NCI-H748 treated with DMSO at 0.1 percent for 48 hours (cell line): ENCODE measurements at regions not wholly inside any gene's neighbourhood (a gene's known extent, or its start where the extent isn't known, plus 50 kb on each side); places are given as distances from the start of the nearest gene placed in this dataset.
"Not testable (repeated sequence)": the region's sequence is repeated elsewhere in the genome, so short reads cannot be mapped to it uniquely, and the experiment has no call there.

Experiments
- DNase-seq: peaks from one replicate; lab custom pipeline; 2025; lab: John Stamatoyannopoulos, UW

DNA sequence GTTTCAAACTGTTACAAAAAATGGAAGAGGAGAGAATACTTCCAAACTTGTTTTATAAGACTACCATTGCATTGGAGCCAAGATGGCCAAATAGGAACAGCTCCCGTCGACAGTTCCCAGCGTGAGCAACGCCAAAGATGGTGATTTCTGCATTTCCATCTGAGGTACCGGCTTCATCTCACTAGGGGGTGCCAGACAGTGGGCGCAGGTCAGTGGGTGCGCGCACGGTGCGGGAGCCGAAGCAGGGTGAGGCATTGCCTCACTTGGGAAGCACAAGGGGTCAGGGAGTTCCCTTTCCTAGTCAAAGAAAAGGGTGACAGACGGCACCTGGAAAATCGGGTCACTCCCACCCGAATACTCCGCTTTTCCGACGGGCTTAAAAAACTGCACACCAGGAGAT, 149.7 kb upstream of the POF1B start:
- not testable (repeated sequence) for DNase-seq

DNA sequence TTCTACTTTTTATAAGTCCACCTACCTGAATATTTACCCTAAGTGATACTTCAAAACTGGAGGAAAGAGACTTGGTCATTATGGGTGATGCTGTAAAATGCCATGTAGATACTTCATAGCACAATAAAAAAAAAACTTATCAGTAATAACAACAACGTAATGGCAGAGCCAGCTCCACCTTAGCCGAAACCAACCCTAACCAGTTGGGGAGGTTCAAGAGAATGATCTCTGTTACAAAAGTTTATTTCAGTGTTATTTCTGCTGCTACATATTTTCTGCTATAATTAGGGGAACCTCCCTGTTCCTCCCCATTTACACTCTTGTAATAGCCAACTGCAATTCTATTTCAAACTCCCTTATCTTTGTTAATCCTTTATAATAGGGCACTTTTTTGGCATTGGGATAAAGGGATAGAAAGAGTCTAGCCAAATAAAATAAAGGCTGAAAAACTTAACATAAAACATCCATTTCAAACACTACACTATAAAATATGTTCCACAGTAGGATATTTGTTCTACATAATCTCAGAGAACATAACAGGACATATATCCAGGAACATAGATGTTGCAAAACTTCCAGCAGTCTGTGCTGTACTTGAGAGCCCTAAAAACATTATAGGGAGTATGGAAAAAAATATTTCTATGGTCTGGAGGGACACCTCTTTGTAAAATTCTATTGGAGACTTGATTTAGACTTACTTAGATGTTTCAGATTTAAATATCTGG, 138.7 kb upstream of the POF1B start:
- DNase-seq = no peak

DNA sequence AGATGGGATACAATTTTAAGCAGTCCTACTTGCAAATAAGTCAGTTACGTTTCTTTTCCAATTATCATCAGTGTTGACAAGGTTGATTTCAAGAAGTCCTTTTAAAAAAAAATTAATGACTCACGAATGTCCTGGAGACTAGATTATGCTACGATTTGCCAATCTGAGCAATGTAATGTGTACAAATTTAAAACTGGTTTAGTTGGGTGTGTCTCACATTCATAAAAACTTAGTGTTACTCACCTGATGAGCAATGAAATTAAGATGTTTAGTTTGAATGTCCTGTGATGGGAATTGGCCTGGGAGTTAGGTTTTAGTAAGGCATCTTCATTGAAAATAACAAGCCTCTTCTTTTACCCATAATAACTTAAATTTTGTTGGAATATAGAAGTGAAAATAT, 136.7 kb upstream of the POF1B start:
- DNase-seq = no peak

DNA sequence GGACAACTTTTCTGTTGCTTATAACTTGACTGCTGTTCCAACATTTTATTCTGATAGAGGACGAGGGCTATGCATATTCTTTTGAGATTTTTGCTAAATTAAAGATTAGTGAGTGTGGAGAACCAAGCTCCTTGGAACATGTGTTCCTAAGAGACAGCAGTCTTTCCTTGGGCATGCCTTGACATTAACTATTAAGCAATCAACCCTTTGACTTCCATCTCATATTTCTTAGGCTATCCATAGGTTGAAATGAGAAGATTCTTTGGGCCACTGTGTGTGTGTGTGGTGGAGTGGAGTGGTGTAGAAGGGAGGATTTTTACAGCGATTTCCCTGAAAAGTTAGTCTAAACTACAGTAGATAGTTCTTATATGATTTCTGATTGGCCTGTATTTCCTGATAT, 127.4 kb upstream of the POF1B start:
- DNase-seq = no peak

DNA sequence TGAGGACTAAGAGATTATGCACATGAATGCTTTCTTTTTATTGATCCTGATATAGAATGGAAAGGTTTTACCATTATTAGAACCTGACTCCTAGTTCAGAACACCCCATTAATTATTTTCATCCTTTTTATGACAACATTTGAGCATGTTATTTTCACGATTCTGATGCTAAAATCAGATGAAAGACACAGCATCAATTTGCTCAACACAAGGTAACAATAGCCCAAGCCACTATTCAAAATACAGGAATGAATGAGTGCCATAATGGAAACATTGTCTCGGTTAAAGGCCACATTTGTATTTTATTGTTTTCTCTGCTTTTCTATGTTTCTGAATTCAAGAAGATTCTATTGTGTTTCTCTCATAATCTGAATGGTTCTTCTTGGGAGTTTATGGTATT, 126.3 kb upstream of the POF1B start:
- no peak for DNase-seq

DNA sequence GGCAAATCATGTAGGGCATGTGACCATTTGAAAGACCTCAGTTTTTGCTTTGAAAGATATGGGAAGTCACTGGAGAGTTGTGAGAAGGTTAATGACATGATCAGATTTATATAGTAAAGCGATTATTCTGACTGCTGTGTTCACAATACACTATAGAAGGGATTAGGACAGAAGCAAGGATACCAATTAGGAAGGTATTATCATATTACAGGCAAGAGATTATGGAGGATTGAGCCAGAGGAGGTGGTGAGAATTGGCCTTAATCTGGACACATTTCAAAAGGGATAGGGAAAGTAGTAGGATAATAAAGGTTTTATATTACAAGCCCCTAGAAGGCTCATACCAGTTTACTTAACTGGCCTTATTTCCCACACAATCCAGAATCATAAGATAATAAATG, 124.9 kb upstream of the POF1B start:
- DNase-seq = peak; percentile 27

DNA sequence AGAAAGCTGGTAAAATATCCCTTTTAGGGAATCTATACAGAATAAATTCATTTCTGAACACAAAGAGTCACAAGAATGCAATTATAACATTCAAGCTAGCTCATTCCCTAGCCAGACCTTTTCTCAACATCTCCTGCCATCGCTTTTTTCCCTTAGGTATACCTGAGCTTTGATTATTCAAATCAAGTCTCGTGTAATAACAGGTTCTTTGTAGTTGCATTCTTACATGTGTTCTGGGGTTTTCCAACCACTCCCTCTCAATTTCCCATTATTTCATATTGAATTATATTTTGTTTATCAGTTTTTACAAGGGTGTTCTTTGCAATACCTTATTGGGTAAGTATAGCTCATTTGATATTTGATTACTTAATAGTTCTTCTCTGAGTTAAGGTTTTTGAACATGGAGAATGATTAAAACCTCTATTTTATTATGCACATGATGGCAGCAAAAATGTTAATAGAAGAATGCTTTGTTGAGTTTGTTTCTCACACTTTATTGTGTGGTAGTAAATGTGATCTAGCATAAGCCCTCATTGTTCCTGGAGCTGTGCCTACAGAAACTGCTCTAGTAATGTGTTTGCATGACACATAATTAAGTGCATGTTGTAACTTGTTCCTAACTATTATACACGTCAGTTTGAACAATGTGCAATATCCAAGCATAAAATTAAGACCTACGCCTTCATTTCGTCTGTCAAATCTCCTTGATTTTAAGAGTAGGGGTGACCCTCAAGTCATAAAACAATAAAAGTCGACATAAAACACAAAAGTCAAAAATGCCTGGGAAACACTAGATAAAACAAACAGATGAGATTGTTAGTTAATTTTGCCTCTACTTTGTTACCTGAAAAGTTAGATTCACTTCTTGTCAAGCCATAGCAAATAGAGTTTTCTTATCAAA, 124.0 kb upstream of the POF1B start:
- peak; percentile 87 for DNase-seq

DNA sequence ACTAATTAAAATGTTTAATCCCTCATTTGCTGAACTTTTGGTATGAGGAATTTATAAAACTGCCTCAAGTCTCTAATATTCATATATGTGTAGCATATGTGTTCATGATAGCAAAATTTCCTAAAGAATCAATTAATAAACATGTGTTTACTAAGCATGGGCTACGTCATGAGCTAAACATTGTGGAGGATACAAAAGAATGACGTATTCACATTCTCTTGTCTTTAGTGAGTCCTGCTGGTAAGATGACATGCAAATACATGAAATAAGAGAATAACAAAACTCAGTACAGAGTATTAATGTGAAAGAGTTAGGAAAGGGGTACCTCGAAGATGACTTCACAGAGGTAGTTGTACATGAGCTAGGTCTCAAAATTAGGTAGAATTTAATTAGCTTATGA, 121.9 kb upstream of the POF1B start:
- no peak for DNase-seq

DNA sequence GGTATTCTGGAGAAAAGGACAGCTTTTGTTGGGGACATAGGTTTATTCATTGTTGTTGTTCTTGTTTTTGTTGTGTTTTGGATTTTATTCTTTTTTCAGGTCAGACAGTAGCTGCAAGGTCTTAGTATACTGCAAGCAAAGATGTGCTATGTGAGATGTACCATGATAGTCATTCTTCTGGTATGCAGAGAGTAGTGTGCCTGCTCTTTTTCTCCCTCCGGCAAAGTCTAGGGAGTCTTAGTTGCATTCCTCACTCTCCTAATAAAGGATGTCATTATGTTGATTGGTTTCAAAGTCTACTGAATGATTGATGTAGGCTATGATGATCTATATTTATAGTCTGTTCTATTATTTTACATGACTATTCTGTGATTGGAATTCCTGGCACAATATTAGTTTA, 119.9 kb upstream of the POF1B start:
- DNase-seq = no peak

DNA sequence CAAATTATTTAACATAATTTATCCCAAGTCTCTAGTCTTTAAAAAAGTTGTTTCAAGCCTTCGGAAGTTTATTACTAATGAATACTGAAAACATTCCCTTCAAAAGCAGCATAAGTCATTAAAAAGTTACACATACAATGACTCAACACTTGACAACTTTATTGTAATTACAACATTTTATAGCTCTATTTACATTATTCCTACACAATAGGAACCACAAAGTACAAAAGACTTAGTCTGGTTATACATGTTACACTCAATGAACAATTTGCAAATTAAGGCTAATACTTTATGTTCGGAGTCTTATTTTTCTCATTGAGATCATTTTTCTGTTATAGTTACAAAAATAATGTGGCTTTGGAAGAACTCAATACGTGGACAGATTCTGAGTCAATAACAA, 114.4 kb upstream of the POF1B start:
- no peak for DNase-seq

DNA sequence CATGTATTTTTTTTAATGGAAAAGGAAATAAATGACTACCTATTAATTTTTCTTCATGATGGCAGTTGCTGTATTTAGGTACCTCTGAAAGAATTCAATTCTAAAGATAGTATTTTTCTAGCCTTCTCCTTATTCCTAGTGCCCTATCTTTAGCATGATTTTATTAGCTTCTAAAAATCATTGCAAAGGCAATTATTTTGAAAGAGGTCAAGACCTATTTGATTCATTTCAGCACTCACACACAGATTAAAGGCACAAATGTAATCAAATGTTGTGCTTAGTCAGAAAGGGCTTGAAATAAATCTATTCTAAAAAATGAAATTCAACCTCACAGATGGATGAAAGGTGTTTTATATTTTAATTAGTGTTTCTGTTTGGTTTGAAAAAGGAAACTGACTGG, 74.8 kb upstream of the POF1B start:
- no peak for DNase-seq

DNA sequence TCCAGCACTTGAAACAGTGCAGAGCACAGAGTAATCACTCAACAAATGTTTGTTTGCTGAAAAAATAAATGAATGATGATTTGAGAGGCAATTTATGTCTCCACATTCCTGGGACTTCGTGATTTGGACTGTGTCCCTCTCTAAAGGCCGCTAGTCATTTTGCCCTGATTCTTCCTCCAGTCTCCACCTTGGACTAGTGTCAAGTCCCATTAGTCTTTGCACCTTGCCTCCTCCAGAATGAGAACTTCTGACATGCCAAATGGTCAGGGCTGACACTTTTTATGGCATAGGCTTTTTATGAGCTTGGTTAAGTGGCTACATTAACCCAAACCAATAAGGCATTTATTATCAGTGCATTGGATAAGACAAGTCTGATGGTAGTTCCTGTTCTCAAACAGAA, 65.1 kb upstream of the POF1B start:
- DNase-seq = no peak
